HG02623 (cell line): ENCODE measurements at regions not wholly inside any gene's neighbourhood (a gene's known extent, or its start where the extent isn't known, plus 50 kb on each side); places are given as distances from the start of the nearest gene placed in this dataset.

Experiments used
- ATAC-seq: cut with Tn5 transposase; IDR thresholded peaks from one replicate; pipeline ENCODE4 v1.9.1; 2021; ENCODE audit warnings: moderate library complexity; ENCODE audit not compliant: unreplicated experiment

DNA sequence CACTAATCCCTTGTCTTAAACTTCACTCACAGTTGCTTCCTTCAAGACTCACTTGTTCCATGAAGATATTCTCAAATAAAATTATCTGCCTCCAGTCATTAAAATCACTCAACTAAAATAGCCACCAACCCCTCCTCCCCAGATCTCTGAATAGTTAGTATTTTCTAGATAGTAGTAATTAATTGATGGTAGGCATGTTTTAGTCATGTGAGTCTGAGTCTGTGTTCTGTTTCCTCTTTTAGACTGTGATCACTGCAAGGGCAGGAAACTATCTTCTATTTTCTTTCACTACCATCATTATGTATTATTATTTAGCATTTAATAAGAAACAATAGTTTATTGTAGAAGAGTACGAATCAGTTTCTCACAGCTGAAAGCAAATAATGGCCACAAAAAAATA, 1080.5 kb downstream of the IGSF11 start:
- ATAC-seq, result no peak

DNA sequence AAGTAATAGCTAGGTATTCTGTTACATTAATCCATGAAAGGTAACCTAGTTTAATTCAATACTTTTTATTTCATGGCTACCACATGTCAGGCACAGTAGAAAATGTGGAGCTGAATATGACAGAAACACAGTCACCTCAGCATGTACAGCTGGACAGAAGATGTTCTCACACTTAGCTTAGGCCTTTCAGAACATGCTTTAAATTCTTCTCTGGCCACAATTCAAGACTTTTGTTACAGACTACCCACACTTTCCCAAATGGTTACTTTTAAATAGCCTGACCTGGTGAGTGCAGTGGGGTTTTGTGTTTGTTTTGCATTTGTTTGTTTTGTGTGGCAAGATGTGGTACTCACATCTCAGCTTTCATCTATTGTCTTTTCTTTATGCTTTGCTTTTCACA, 1079.5 kb downstream of the IGSF11 start:
- no peak for ATAC-seq

DNA sequence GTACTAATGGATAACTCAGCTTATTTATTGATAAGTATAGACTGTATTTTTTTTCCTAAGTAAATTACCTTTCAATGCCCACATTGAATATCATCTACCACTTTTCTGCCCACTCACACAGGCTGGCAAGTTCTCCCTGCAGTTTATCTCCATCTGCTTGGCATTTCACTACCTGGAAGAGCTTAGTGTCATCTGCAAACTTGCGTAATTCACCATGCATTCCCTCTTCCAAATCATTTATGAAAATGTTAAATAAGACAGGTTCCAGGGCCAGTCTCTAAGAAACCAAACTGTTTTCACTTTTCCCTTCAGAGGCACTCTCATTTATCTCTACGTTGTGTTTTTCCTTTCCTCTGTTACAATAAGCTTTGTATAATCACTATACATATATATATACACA, 1076.6 kb downstream of the IGSF11 start:
- ATAC-seq, result no peak

DNA sequence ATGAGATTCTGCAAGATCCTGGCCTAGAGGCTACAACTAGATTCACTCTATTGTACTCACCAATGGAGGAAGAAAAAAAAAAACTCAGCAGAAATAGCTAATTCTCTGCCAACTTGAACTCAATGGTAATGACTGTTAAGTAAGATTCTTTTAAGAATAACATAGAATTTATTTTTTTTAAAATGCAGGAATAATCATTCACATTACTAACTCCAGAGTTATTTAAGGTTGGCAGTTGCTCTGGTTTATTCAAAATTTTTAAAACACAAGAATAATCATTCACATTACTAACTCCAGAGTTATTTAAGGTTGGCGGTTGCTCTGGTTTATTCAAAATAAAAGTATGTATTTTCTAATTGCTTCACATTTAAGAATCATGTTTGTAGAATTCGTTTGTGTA, 1071.9 kb downstream of the IGSF11 start:
- no peak for ATAC-seq

DNA sequence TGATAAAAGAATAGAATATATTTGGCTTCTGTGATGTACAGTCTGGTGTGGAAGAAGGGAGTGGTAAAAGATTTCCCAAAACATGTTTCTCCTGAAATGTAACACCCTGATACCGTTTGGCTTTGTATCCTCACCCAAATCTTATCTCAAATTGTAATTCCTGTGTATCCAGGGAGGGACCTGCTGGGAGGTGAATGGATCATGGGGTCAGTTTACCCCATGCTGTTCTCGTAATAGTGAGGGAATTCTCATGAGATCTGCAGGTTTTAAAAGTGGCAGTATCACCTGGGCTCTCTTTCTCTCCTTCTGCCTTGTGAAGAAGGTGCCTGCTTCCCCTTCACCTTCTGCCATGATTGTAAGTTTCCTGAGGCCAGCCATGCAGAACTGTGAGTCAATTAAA, 1070.8 kb downstream of the IGSF11 start:
- ATAC-seq, result no peak

DNA sequence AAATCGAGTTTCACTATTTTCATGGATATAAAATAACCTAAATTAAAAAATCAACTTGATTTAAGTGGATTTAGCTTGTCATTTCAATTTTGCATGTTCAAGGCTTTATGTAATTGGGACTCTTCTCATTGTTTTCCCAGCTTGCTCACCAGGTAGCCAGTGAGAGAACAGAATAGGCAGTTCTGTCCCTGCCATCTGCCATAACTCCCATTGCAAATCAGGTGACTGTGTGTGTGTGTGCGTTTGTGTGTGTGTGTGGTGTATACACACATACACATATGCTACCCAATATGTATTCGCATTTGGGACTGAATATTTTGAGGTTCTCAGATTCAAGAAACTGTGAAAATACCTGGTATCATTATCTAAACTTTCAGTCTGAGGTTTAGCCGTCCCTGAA, 1069.8 kb downstream of the IGSF11 start:
- ATAC-seq, result no peak

- no peak for ATAC-seq
These were observed 1057.0 kb downstream of the IGSF11 start for GRCh38 chr3:117977504-117978228.

GRCh38 chr3:117979466-117979865, 1055.2 kb downstream of the IGSF11 start:
- ATAC-seq, result no peak

DNA sequence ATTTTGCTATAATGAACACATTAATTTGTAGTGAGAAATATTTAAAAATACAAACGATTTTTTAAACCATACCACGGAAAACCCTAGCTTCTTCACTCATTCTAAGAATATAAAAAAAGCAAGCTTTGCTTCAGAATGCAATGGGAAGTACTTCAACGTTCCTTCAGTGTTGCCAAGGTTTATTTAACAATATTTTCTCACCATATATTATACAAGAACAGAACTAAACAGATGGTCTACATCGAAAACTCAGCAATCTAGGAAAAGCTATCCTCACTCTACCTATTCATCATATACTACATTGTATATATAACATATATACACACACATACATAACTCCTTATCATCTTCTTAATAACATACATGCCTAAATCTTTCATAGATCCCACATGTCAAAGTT, 1047.4 kb downstream of the IGSF11 start:
- ATAC-seq, result no peak

- ATAC-seq, result no peak
These were observed 1044.7 kb downstream of the IGSF11 start for GRCh38 chr3:117989982-117990381.

DNA sequence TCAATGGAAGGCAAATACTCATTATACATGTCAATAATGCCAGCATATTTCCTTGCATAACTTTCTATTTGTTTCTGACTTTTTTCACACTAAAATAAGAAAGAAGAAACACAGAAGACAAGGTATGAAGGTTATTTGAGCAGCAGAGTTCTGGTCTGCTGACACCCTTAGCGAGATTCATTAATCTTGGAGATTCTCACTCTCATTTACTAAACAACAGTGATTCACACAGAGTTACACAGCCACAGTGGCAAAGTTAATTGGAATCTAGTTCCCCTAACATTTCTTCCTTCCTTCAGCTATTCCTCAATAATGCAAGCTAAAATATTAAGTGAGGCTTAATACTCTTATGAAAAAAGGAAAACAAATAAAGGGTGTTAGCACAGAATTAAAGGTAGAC, 1044.0 kb downstream of the IGSF11 start:
- ATAC-seq, result no peak

- no peak for ATAC-seq
These were observed 1038.7 kb downstream of the IGSF11 start for GRCh38 chr3:117995842-117996437.

GRCh38 chr3:117997201-117998049, 1037.2 kb downstream of the IGSF11 start:
- peak; percentile 99 for ATAC-seq

DNA sequence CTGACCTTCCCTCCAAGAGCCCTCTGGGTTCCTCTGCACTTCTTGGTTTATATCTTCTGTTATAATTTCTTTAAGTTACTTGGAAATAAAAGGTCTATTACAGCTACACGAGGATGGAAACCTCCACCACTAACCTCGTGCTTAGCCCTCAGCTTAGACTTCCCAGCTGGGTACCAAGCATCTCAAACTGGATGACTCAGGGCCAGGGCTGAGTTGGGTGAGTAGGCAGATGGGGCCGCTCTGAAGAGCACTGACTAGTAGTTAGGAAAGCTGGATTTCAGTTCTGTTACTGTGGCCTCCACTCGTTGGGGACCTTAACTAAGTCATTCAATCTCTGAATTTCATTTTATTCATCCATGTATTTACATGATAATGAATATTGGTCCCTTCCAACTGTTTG, 1036.6 kb downstream of the IGSF11 start:
- no peak for ATAC-seq

DNA sequence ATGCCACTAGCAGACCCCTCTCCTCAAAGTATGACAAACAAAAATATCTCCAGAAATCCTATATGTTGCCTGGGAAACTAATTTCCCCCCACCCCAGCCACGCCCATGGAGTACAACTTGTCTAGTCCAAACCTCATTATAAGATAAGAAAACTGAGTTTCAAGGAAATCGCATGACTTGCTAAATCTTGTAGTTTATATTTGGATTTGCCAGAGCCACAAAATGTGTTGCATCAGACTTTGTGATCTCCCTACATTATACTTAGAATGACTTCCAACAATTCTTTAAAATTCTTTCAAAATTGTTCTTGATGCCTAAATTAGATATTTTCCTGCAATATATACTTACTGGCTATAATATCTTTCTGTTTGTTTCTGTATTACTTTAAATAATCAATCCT, 1034.4 kb downstream of the IGSF11 start:
- ATAC-seq, result no peak

- ATAC-seq, result no peak
These were observed 1033.3 kb downstream of the IGSF11 start for GRCh38 chr3:118001380-118001779.

- ATAC-seq, result no peak
These were observed 1022.7 kb downstream of the IGSF11 start for GRCh38 chr3:118011910-118012309.

DNA sequence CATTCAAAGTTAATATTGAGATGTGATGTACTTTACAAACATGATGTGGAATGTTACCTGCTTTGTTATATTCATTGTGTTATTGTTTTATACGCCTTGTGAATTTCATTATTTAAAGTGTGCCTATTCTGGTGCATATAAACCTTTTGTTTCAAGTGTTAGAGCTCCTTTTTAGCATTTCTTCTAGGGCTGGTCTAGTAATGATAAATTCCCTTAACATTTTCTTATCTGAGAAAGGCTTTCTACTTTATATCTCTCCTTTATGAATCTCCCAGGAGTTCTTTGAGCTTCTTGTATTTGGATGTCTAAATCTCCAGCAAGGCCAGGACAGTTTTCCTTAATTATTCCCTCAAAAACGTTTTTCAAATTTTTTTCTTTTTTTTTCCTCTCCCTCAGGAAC, 1005.6 kb downstream of the IGSF11 start:
- no peak for ATAC-seq

GRCh38 chr3:118036215-118036614, 998.4 kb downstream of the IGSF11 start:
- no peak for ATAC-seq

DNA sequence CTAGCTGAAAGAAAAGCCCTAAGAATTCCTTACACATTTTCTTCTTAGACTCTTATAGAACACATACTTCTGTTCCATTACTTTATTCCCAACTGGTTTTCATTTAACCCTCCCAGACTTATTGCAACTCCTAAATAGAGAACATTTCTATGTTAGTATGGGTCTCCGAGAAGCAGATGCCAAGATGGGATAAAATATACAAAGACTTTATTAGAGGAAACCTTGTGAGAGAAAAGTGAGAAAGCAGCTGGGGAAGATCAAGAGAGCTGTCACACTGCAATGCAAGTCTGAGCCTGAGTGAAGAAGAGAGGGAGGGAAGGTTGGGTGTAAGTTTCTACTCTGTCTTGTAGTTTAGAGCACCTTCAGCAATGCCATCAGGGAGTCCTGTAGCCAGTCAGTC, 979.3 kb downstream of the IGSF11 start:
- ATAC-seq, result no peak

DNA sequence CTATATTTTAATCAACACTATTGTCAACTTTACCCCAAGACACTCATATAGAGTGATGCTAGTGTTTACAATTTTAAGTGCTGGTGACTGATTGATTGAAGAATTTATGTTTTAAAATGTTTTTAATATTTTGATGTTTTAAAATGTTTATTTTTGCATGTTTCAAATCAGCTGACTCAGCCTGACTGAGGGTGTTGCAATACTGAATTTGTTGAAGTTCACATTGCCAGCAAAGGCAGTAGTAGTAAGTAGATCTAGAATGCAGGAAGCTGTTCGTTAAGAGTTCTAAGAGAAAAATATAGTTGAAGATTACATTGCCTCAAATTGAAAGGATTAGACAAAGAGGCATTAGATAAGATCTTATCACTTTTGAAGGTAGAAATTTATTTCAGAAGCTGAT, 977.6 kb downstream of the IGSF11 start:
- ATAC-seq, result no peak

DNA sequence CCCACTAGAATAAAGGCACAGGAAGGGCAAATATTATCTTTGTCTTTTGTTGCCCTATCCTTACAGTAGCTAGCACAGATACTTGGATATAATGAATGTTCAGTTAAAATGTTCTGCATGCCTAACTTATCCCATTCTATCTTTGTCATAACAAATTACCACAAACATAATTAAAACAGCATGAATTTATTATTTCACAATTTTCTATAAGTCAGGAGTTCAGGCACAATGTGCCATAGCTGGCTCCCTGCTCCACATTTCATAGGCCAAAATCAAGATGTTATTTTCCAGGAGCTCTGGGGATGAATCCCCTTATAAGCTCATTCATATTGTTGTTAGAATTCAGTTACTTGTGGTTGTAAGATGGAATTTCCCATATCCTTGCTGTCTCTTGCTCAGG, 975.5 kb downstream of the IGSF11 start:
- ATAC-seq, result no peak
